Upper lobe of left lung (tissue), 4 donors: ENCODE measurements at regions not wholly inside any gene's neighbourhood (a gene's known extent, or its start where the extent isn't known, plus 50 kb on each side); places are given as distances from the start of the nearest gene placed in this dataset.
"Not testable (repeated sequence)": the region's sequence is repeated elsewhere in the genome, so short reads cannot be mapped to it uniquely, and the experiment has no call there.

Experiments
- EP300 ChIP-seq, 4 donors: sonication (generic); formaldehyde crosslinking; IDR thresholded peaks; one replicate each; pipeline ENCODE4 v1.5.1; 2017; ENCODE audit warnings: antibody characterized with exemption in 4 of 4, control low read depth in 2 of 4
- POLR2A ChIP-seq, 4 donors: fragments of 450-650 bp; IDR thresholded peaks; one replicate each; pipeline ENCODE4 v1.5.1; 2016 to 2017; ENCODE audit warnings: antibody characterized with exemption in 4 of 4, mild to moderate bottlenecking in 2 of 4
- POLR2AphosphoS5 ChIP-seq, 2 donors: sonication (generic); formaldehyde crosslinking; IDR thresholded peaks; one replicate each; pipeline ENCODE4 v1.5.1; 2017; ENCODE audit warnings: antibody characterized with exemption in 2 of 2
- TF ChIP-seq, protein P1 (sequence below), 6 experiments: fragments of 450-650 bp in 4 of 6; fragments of 200-600 bp in 2 of 6; sonication (generic) in 2 of 6; IDR thresholded peaks; one replicate each; pipeline ENCODE4 v1.5.1; 2016 to 2019; ENCODE audit warnings: antibody characterized with exemption in 6 of 6

DNA sequence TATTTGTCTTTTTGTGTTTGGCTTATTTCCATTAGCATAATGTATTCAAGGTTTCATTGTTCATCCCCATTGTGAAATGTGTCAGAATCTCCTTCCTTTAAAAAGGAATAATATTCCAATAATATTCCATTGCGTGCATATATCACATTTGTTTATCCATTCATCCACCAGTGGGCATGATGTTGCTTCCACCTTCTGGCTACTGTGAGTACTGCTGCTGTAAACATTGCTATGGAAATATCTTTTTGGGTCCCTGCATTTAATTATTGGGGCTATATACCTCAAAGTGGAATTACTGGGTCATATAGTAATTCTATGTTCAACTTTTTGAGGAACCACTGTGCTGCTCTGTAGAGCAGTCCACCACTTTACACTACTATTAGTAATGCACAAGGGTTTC lies 123.1 kb downstream of the POTEG start:
- not testable (repeated sequence) for TF ChIP-seq POLR2A, POLR2AphosphoS5, EP300 (IDR thresholded peaks at IDR 0.05)
- TF ChIP-seq, protein P1, sequence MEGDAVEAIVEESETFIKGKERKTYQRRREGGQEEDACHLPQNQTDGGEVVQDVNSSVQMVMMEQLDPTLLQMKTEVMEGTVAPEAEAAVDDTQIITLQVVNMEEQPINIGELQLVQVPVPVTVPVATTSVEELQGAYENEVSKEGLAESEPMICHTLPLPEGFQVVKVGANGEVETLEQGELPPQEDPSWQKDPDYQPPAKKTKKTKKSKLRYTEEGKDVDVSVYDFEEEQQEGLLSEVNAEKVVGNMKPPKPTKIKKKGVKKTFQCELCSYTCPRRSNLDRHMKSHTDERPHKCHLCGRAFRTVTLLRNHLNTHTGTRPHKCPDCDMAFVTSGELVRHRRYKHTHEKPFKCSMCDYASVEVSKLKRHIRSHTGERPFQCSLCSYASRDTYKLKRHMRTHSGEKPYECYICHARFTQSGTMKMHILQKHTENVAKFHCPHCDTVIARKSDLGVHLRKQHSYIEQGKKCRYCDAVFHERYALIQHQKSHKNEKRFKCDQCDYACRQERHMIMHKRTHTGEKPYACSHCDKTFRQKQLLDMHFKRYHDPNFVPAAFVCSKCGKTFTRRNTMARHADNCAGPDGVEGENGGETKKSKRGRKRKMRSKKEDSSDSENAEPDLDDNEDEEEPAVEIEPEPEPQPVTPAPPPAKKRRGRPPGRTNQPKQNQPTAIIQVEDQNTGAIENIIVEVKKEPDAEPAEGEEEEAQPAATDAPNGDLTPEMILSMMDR (IDR thresholded peaks at IDR 0.05) = not testable (repeated sequence)
